Fibroblast of skin of left quadriceps (primary cell): ENCODE measurements at regions not wholly inside any gene's neighbourhood (a gene's known extent, or its start where the extent isn't known, plus 50 kb on each side); places are given as distances from the start of the nearest gene placed in this dataset.

ENCODE experiments used
- DNase-seq, 2 experiments: peaks; one replicate each; pipeline ENCODE4 v3.0.0-alpha.2; 2013; ENCODE audit warnings: low read depth in 2 of 2

DNA sequence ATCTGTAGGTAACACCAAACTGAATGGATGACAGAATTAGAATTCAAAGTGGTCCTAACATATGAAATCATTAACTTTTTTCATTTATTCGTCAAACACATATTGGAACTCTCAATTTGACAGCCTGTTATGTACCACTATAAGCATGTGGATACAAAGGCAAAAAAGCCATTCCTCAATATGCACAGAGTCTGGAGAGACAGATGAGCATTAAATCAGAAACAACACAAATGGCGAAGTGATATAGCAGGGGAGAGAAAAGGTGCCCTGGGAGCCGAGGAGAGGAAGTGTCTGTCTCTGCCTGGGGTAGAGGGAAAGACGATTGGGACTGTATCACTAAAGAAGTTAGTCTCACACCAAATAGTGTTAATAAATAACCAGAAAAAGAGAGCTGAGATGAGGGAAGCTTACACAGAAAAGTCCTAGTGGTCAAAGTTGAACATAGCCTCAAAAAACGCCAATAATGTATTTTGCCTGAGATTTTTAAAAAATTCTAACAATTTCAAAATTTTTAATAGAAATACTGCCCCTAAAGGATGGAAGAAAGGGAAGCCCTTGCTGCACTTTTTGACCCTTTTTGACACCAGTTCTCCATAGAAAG is 417.5 kb downstream of the TUSC7 start:
- no peak for DNase-seq

DNA sequence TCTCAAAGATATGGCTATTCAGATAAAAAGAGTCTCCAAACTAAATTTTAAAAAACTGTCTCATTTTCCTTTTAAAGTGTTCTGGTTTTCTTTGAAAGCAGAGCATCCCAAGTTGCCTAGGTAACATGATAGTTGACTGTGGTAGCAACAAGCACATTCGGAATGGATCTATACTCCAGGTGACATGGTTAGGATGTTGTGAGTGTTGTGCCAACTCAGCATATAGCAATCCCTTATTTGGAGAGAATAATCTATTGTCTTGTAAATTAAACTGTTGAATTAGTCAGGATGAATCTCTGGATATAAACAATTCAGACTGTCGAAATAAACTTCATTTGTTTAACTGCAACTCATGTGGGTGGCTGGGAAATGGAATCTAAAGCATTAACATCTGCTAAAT is 418.6 kb downstream of the TUSC7 start:
- DNase-seq, result no peak

DNA sequence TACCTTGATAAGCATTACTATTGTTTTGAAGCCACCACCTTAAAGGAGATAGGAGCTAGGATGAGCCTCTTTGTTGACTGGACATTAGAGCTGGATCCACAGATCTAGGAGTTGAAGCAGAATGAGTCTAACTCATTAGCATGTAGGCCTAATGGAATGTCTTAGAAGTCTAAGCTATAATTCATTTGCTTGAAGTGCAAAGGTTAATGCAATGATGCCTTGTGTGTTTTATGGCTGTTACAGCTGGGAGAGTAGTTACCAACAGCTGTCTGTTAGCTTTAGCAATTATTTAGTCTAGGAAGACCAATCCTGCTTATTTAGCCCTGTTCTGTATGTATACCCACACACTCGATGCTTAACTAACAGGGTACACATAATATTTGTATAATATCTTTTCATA is 419.3 kb downstream of the TUSC7 start:
- no peak for DNase-seq

DNA sequence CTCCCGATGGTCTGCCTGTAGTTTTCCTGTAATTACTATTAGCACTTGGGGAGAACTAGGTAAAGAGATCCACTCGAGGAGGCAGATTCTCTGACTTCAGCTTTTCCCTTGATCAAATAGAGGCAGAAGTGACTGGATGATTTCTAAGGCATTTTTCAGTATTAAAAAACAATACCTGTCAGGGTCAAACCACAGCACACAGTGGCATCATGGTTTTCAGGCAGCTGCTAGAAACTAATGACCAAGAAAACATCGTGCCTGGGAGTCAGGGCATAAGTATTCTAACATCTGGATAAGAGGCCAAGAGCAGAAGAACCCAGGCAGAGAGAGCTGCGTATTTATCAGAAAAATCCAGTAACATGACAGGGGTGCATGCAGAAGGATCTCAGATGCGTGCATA is 419.9 kb downstream of the TUSC7 start:
- DNase-seq, result no peak

DNA sequence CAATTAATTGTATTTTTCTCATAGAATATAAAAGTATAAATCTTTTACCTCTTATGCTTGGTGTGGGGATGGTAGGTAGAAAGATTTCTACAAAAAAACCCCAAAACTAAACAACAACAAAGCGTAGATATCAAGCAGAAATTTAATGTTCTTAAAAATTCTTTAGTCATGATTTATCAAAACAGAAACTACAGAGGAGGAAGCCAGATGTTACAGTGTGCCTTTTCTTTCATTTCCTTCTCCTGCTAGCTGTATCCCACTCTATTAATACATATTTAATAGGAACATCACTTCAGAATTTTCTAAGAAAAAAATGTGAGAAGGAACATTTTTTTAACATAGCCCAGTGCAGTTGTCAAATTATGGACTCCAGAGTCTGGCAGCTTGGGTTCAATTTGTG is 420.6 kb downstream of the TUSC7 start:
- DNase-seq, result no peak

DNA sequence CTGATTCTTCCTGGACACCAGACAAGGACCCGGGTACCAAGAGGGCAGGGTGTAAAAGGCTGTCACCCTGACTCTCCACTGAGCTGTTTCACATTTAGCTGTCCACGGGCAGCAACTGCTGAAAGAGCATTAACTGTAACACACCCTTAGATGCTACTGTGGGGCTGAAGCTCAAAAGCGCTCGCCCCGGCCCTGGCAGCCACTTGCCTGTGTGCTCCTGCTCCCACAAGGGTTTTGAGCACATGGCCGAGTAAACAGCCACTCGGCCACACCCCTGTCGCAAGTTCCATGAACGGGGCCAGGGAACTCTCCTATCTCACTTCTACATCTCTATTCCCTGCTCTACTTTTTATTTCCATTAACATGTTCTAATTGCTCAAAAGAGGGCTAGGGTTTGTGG is 421.7 kb downstream of the TUSC7 start:
- DNase-seq, result no peak

DNA sequence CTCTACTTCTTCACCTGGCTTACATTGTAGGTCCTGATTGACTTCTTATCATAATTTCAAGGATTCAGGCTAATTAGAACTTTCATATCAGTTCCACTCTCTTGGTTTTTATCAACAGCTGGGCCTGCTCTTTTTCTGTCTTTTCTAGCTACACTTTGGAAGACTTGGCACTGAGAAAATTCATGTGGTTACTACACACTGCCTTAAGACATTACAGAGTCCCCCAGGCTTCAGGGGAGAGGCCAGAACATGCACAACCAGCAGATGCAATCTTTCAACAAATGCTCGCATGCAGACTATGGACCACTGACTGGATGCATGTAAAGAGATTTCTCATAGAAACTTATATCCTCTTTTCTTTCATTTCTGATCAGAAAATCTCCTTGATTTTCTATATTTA is 423.5 kb downstream of the TUSC7 start:
- DNase-seq, result no peak

DNA sequence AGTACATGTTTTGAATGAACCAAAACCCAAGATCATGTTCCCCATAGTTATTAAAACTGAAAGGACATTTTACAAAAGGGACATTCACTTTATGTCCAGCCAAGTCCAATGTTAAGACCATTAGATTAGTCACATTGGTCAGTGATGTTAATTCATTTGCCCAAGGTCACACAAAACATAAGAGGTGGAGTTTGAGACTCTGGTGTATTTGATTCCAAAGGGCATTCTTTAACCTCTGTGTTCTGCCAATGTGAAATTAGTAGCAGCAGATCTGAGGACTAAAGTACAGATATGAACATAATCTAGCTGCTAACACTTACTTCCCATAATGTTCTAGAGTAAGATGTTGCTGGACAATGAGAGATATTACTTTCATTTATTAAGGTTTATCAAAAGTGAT is 425.6 kb downstream of the TUSC7 start:
- DNase-seq, result no peak

DNA sequence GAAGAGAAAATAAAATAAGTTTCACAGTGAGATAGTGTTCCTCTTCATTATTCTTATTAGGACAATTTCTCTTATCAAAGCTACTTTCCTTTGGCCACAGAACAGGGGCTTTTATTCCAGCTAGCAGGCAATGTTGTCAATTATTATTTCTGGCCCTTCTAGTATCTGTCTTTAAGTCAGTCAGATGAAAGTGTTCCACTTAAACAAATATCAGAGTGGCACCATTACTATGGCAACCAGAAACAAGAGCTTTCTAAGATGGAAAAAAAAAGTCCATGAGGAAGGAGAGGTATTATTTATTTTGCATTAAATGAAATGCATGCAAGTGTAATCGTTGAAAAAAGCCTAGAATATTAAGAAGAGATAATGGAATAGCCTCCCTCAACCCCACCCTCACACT is 426.4 kb downstream of the TUSC7 start:
- no peak for DNase-seq

DNA sequence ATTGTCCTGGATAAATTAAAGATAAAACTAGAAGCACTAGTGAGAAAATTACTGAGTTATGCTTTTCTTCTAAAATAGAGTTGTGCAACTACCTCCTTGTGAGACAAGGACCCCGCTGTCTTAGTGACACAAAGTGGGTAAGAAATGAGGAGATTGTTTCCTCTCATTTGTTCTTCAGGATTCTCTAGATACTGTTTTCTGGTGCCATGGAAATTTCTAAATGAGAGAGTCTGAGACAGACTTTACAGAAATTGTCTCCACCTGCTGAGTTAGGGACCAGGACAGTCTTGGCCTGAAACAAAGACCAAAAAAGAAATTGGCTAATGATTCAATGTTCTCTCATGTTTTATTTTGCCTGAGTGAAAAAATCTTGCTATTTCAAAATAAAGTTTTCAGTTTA is 427.5 kb downstream of the TUSC7 start:
- no peak for DNase-seq

DNA sequence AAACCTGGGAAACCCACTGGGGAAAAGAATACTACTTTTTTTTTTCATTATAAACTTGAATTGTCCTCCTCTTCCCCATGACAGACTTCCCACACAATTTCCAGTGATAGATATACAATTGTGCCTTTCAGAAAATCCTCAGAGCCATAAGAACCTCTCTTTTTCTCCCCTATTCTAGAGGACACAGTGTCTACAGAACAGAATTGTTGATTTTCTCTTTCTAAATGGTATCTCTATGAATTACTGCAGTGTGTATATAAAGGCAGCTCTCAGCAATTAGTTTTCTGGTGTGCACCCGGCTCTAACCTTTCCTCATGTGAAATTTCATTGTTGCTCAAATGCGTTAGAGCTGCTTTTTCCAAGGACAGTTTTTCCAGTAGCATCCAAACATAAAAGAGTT is 430.1 kb downstream of the TUSC7 start:
- DNase-seq, result no peak

DNA sequence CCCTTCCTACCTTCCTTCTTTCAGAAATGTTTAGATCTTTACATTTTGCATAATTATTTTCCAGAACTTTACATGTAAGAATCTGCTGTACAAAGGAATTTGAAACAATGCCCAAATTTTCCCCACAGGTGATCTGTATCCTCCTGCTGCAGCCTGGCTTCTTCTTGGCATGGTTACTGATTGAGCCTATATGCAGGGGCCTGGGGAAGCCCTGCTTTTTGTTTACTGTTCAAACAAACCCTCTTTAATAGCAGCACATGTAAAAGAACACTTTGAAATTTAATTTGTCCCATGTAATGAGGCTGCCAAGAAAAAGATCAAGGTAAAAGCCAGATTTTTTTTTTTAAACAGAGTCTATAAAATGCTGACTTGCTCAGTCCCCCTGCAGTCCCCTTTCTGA is 432.2 kb downstream of the TUSC7 start:
- no peak for DNase-seq

DNA sequence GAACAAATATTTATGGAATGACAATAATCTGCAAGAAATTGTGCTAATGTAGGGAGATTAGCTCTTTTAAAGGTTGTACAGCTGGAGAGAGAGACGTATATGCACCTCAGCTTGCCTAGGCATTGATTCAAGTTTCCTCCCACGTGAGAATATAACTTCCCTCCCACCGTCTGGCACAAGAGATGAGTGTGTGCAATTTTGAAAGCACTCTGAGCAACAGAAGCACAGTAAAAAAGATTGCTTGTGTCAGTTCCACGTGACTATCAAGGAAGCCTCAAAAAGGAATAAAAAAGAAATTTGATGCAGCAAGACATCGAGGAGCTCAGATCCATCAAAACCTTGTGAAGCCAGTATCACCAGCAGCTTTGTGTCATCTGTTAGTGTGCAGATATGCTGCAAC is 435.3 kb downstream of the TUSC7 start:
- no peak for DNase-seq

DNA sequence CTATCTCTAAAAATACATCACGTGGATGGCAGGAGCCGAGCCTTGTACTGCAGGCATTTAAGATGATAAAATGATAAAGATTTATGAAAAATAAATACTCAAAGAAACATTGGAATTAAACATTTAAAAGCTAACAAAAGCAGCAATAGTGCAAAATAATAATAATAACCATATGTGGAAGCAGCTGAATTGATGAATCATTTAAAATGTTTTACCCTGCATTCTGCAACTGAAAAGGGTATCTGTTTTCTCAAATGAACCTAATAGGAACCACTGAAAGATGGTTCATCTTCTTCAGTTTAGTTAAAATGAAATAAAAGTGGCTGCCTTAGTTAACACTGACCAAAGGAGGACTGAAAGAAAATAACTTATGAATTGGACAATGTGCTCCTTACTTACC is 436.1 kb downstream of the TUSC7 start:
- no peak for DNase-seq

DNA sequence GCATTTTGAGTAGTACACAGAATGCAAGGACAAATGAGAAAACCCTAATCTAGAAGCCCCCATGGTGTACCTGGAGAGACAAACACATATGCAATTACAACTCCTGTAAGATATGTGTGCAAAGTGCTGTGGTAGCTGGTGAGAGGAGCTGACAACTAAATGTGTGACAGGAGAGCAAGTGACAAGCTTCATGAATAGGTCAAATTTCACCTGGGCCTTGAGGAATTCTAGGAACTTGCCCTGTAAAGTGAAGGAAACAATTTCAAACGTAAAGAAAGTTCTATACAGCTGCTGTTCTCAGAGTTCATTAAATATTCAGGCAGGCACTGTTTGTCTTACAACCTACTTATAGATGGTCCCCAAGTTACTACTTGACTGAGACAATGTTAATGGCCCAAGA is 437.0 kb downstream of the TUSC7 start:
- DNase-seq, result no peak

DNA sequence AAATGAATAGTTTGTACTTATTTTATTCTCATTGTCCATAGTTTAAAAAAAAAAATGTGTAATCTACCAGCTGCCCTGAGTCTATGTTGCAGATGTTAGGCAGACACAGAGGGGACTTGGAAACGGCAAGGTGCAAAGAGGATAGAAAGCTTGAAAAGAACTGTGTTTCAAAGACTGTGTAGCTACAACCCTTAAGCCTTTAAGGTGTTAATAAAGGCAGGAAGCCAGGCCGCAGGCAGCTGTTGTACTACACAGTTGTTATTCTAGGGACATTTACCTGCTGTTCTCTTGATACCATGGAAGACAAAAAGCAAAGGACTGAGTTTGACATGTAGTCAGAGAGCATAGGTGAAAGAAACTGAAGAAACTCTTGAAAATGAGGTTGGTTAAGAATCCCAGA is 440.0 kb downstream of the TUSC7 start:
- no peak for DNase-seq

DNA sequence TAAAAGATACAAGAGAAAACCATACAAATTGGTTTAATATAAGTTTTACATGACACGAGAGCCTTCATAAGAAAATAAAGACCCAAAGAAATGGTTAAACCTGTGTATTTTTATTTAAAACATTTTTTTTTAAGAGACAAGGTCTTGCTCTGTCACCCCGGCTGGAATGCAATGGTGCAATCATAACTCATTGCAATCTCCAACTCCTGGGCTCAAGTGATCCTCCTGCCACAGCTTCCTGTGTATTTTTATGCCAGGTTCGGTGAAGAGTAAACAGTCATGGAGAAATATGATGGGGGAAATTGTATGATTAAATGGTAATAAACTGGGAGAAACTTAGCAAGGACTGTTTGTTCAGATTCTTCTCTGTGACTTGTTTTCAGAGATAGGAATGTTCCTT is 441.0 kb downstream of the TUSC7 start:
- no peak for DNase-seq

DNA sequence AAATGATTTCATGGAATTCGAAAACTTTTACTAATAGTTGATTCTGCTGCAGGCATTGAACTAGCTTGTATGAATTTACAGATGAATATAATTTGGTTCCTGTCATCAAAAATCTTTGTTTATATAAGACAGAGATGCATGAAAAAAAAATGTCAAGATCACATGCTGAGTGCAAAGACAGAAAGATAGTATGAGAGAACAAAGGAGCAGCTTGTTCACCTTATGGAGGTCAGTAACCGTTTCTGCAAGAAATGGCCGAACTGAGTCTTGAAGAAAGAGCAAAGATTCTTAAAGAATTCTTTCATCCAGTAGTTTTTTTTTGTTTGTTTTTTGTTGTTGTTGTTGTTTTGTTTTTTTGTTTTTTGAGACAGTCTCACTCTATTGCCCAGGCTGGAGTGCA is 450.6 kb downstream of the TUSC7 start:
- no peak for DNase-seq

DNA sequence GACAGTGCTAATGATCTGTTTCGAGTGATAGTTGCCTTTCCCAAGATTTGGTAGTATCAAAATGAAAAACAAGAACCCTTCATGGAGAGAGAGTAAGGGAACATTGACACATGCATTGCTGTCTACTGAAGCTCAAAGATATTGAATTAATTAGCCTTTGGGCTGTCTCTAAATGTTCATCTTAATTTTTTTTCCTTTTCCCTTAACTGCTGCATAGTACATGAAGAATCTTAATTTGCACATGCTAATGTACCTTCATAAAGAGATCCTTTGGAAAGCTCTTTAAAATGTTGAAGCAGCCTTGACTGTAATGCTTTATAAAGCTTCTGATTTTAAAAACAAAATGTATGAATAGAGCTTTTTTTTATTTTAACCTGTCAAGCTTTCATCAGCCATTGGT is 452.2 kb downstream of the TUSC7 start:
- no peak for DNase-seq

DNA sequence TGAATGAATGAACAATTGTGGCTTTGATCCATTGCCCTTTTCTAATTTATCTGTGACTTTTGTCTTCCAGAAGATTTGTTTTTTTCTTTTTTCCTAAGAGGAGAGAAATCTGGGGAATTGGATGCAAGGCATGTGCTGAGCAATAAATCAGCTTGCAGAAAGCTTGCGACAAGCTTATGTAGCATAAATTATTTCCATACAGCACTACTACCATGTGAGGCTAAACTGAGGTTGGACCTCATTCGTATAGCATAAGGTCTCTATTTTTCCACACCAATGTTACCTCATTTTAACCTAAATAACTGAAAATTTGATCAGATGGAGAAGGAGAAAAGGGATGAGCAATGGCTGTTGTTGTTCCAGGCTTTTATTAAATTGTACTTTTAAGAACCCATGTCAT is 455.6 kb downstream of the TUSC7 start:
- DNase-seq, result no peak

DNA sequence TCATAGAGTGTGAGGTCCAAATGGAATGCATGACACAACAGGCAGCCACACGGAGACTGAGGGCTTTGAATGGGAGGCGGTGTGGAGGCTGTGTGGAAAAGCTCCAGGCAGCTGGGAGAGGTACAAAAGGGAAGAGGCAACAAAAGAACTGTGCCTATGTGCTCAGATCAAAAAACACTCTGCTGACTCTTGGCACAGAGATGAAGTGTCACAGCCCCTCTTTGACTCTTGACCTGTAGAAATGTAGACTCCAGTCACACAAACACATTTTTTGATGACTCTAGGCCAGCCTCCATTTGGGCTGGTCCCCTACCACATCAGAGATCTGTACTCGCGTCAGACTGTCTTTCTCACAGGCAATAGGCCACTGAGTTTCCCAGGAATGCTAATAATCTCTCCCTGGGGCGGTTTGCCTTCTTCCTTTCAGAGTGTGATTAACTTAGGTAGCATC is 456.0 kb downstream of the TUSC7 start:
- DNase-seq, result no peak

DNA sequence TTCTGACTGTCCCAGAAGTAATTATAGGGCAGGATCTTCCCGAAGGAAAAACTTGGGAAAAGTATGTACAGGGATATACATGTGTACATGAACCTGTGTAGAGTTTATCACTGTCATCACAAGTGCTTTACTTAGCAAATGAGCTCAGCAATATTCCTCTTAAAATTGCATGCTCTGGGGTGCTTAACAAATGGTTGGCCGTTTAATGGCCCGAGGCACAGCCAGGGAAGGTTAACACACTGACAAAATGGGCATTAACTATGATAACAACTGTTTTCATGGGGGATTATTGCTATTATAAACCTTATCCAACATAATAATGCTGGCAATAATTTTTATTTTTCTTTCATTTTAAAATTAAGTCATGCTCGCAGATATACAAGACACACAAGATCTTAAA is 459.3 kb downstream of the TUSC7 start:
- no peak for DNase-seq

DNA sequence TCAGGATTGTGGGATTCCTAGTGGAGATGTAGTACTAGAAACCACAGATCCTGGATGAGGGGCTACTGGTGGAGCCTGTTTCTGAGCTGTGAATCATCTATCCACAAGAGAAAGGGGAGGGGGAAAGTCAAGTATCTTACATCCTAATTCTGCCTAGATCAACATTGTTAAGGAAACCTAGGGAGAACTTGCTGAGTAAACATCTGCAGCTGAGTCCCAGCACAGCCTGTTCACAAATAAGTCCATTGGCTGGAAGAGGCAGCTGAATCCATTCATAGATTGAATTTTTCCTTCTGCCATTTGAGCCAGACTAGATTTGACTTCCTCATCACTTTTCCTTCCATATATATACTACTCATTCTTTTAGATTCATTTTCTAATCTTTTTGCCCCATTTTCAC is 460.5 kb downstream of the TUSC7 start:
- no peak for DNase-seq

DNA sequence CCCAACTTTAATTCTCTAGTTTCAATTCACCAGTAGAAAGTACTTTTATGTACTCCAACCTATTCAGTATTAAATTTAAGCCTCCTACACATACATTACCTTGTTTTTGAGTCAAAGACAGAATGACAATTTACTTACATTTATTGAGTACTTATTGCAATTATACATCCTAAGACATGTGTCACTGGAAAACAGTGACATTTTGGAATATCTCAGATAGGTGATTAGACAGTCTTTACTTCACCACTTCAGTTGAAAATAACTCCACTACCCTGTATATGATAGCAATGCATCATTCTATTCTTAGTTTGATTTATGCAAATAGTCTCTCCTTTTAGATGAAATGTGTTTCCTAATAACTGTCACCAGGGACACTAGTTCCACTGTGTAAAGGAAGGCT is 461.5 kb downstream of the TUSC7 start:
- DNase-seq, result no peak

DNA sequence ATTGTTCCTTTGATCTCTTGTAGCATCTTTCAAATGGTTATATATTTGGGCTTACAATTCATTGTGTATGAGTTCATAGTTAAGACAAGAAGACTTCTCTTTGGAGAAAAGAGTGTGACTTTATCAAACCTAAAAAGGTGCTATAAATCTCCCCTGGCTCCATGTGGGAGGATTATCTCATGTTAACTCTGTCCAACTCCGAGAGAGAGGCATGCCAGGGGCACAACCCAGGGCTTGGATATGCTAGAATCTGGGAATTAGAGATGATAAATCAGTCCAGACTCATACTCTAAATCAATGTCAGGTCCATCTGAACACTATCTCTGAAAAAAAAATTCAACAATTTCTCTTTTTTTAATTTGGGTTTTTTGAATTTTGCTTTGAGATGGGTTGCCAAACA is 462.8 kb downstream of the TUSC7 start:
- no peak for DNase-seq
